ENCODE measurements at regions not wholly inside any gene's neighbourhood (a gene's known extent, or its start where the extent isn't known, plus 50 kb on each side); places are given as distances from the start of the nearest gene placed in this dataset.

- no peak for DNase-seq
Measured at GRCh38 chr16:77555126-77555525, 120.3 kb upstream of the ADAMTS18 start.

- no peak for DNase-seq
Measured at GRCh38 chr16:77555791-77556190, 121.0 kb upstream of the ADAMTS18 start.

GRCh38 chr16:77556201-77556873 lies 121.5 kb upstream of the ADAMTS18 start:
- no peak for DNase-seq

GRCh38 chr16:77557385-77557784 lies 122.6 kb upstream of the ADAMTS18 start:
- no peak for DNase-seq

GRCh38 chr16:77558786-77559185 lies 124.0 kb upstream of the ADAMTS18 start:
- no peak for DNase-seq

- no peak for DNase-seq
Measured at GRCh38 chr16:77562497-77562896, 127.7 kb upstream of the ADAMTS18 start.

- no peak for DNase-seq
Measured at GRCh38 chr16:77564791-77565390, 130.1 kb upstream of the ADAMTS18 start.

- no peak for DNase-seq
Measured at GRCh38 chr16:77569406-77569805, 134.6 kb upstream of the ADAMTS18 start.

- no peak for DNase-seq
Measured at GRCh38 chr16:77570574-77570973, 135.7 kb upstream of the ADAMTS18 start.

- no peak for DNase-seq
Measured at GRCh38 chr16:77571115-77571862, 136.5 kb upstream of the ADAMTS18 start.

- no peak for DNase-seq
Measured at GRCh38 chr16:77574867-77575624, 140.2 kb upstream of the ADAMTS18 start.

GRCh38 chr16:77579351-77579891 lies 142.9 kb upstream of the NUDT7 start:
- DNase-seq, result peak in 1 of 2 donors; percentile 2

- DNase-seq, result no peak
Measured at GRCh38 chr16:77581706-77582105, 140.6 kb upstream of the NUDT7 start.

- DNase-seq, result peak; percentile 64 to 67
Measured at GRCh38 chr16:77584205-77584859, 138.0 kb upstream of the NUDT7 start.

- DNase-seq, result no peak
Measured at GRCh38 chr16:77585379-77586251, 136.7 kb upstream of the NUDT7 start.

- DNase-seq, result no peak
Measured at GRCh38 chr16:77588389-77588788, 133.9 kb upstream of the NUDT7 start.

- DNase-seq, result no peak
Measured at GRCh38 chr16:77589071-77589765, 133.1 kb upstream of the NUDT7 start.

GRCh38 chr16:77590707-77591106 lies 131.6 kb upstream of the NUDT7 start:
- no peak for DNase-seq

GRCh38 chr16:77591347-77591746 lies 131.0 kb upstream of the NUDT7 start:
- no peak for DNase-seq

- DNase-seq, result no peak
Measured at GRCh38 chr16:77592021-77592420, 130.3 kb upstream of the NUDT7 start.

- no peak for DNase-seq
Measured at GRCh38 chr16:77594057-77594456, 128.3 kb upstream of the NUDT7 start.
